ENCODE measurements at regions not wholly inside any gene's neighbourhood (a gene's known extent, or its start where the extent isn't known, plus 50 kb on each side); places are given as distances from the start of the nearest gene placed in this dataset.

- no peak for DNase-seq
These were observed 731.2 kb downstream of the TNS3 start for GRCh38 chr7:46850563-46851330.

DNA sequence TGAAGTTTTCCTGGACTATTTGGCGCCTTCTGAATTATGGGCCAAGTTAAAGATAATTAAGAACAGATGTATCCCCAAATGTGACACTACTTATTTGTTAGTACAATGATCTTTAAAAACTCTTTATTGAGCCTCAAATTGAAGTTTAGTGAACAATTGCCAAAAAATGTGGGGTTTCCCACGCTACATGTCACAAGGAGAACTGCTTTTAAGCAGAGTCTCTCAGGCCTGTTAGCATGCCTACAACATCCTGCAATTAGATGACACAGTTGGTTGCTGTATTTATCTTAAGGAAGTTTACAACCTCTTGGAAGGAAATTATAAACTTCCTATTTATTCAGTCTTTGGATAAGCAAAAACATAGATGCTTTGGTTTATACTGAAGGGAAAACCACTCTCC, 733.0 kb downstream of the TNS3 start:
- DNase-seq, result no peak

DNA sequence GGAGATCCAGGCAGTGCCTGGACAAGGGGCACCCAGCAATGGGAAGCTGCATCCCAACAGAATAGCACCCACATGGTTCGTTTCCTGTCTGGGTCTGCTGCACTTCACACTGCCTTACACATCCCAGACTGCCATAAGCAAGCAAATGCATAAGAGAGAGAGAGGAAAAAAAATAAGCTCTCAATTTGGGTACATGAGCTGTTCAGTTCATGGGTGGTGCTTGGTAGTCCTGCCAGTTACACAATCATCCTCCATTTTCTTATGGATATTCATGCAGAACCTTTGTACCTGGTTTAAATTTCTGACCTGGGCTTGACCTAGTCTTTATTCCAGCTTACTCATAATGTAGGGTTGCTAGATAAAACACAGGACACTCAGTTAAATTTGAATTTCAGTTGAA, 733.6 kb downstream of the TNS3 start:
- no peak for DNase-seq

GRCh38 chr7:46847126-46847525, 734.8 kb downstream of the TNS3 start:
- DNase-seq, result no peak

DNA sequence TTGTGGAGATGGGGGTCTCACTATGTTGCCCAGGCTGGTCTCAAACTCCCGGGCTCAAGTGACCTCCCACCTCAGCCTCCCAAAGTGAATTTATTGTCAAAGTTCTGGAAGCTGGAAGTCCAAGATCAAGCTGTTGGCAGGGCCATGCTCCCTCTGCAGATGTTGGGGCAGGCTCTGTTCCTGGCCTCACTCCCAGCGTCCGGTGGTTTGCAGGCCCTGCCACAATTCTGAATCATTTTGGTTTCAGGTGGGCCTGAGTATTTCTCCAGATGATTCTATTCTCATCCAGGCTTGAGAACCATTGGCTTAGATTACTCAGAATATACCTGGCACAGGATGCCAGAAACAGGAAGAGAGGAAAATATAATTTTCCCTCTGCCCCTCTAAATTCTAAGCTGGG, 737.4 kb downstream of the TNS3 start:
- DNase-seq, result no peak

- no peak for DNase-seq
These were observed 740.7 kb downstream of the TNS3 start for GRCh38 chr7:46841248-46841647.

GRCh38 chr7:46839651-46840050, 742.3 kb downstream of the TNS3 start:
- no peak for DNase-seq

- DNase-seq, result no peak
These were observed 743.4 kb downstream of the TNS3 start for GRCh38 chr7:46838463-46838862.

DNA sequence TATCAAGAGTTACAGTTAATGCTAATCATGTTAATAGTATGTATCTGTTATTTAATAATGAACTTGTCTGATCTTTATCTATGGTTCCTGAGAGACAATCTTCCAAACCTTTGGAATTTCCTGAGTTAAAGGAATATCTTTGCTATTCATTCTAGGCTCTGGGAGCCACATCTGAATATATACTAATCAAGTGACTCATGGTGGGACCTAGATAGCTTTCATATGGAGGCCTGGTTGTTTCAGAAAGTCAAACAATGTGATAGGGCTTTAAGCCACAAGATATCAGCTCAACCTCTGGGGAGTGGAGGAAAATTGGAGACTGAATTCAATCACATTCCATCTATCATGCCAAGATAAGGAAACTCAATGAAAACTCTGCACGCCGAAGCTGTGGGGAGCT, 746.4 kb downstream of the TNS3 start:
- no peak for DNase-seq

DNA sequence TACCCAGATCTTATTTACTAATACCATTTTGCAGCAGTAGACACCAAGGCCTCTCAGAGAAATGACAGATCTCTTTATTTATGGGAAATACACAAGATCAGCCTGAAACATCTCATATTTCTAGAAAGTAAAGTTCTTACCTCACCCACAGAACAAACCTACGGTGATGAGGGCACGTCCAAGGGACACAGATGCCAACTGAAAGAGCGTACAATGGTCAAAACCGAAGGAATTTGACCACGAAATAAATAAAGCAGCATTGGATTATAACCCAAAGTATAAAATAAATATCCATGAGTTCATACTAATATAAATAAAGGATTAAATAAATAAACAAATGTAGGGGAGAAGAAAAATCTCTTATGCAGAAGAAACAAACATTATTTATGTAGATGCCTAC, 747.0 kb downstream of the TNS3 start:
- no peak for DNase-seq

DNA sequence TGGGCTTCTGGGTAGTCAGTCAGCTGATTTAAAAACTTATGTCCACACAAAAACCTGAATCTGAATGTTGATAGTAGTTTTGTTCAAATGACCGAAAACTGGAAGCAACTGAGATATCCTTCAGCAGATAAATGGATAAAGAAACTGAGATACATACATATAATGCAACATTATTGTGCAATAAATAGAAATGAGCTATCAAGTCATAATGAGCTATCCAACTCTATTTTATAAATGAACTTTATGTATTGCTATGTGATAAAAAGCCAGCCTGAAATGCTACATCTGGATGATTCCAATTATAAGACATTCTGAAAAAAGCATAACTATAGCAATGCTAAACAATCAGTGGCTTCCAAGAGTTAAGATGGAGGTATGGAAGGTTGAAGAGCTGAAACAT, 748.7 kb downstream of the TNS3 start:
- no peak for DNase-seq

DNA sequence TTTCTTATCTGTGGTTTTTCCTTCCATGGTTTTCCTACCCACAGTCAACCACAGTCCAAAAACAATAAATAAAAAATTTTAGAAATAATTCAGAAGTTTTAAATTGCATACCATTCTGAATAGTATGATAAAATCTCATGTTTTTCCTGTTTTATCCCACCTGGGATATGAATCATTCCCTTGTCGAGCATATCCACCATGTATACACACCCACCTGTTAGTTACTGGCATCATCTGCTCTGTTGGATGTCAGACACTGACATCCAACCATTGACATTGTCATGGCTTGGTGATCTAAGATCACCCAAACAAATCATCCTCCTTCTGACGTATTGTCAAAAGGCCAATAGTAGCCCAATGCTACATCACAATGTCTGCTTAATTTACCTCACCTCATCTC, 749.8 kb downstream of the TNS3 start:
- no peak for DNase-seq

- no peak for DNase-seq
These were observed 762.1 kb downstream of the TNS3 start for GRCh38 chr7:46819819-46820218.

DNA sequence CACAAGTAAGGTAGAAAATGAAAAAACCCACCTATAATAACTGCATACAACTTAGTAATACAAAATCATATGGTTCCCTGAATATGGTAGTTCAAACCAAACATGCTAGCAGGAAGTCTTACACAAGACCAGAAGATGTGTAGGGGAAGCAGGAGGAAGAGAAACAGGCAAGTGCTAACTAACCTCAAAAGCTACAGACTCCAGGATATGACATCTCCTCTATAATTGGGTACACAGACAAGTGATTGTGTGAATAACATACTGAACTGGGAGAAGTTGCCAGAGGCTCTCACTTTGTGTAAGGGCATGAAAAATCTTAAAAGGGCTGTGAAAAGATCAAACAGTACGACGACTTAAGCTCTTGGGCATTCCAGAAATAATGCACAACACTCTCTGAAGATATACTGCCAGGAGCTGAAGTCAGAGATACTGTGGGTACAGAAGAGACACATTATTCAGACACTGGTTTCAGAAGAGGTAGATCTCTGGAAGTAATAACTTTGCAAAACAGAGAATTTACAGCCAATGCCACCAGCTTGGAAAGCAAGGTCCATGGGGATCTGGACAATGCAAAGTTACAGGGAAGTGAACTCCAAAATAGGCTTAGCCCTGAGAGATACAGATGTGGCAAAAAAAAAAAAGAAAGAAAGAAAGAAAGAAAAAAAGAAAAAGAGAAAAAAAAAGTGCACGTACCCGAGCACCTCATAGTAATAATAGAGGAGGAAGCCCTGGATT, 767.2 kb downstream of the TNS3 start:
- no peak for DNase-seq

GRCh38 chr7:46812101-46812675, 769.7 kb downstream of the TNS3 start:
- no peak for DNase-seq

DNA sequence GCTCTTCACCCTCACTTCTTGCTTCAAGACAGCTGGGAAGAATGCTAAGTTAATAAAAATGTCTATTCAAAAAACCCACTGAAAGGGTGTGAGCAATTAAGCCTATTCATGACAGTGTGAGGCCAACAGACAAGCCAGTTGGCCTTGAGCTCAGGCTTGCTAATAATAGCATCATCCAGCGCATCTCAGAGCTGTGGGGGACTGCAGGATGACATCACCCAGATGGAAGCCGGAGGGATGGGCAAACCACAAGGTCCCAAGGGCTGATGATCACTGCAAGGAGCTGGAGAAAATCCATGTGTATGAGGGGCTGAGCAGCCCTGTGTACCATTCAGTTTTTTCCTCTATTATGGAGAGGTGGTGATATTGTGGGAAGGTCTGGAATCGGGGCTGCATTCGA, 770.4 kb downstream of the TNS3 start:
- DNase-seq, result peak; percentile 79

DNA sequence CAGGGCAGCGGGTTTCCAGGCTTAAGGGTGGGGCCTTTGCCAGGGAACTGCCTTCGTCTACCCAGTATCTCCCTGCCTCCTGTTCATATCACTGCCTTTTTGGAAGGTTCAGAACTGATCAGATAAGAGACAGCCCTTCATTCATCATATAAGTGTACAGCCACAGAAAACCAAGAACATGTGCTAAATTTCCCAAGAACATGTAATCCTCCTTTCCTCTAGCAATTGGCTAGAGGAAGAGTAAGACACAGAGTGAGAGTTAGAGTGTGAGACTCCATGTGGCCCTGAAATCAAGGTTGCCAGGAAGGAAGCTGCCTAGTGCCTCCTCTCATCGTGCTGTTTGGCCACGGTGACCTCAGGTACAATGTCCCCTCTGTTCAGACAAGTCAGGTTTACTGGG, 770.9 kb downstream of the TNS3 start:
- DNase-seq, result no peak

- no peak for DNase-seq
These were observed 772.0 kb downstream of the TNS3 start for GRCh38 chr7:46809886-46810285.

DNA sequence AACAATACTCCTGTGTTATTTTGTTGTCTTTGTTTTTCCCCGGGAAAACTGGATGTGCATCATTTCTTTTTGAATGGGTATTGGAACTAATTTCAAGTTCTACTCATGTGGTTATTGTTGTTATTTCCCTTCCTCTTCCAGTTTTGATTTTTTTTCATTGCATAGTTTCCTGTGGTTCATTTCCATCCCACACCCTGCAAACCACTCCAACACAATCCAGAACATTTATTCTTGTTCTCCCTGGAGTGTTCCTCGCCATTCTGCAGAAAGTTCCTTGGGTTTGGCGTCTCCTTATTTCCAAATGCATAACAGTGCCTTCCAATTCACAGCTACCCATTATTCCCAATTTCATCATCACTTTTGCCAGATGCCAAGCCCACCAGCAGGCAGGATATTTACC, 775.1 kb downstream of the TNS3 start:
- no peak for DNase-seq

DNA sequence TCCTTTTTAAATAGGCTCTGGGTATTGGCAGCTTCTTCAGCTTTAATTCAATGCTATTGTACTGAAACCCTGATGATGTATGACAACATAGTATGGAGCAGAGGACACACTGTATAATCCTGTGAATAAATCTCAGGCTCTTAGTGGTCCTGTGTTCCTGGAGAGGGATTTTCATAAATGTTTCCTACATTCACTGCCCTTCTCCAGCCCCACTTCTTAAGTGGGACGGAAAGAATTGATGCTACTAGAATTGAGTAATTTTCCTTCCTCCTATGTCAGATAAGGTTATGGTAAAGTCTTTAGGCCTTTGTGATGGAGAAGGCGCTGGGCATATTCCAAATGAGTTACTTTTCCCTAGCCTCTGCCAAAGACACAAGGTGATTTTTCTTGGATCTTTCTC, 779.4 kb downstream of the TNS3 start:
- DNase-seq, result no peak

DNA sequence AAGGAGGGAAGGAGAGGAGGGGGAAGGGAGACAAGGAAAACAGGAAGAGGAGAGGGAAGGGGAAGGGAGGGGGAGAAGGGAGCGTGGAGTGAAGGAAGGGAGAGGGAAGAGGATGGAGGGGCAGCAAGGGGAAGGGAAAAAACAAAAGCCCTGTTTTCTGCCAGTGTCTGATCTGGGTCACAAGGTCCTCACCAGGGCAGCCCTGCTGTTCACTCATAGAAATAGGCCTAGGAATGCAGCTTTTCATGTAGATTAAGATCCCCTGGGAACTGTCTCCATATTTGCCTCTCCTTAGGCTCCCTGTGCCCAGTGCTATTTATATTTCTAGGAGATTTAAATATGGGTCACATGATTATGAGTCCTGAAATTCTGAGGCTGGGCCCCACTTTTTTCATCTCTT, 790.7 kb downstream of the TNS3 start:
- no peak for DNase-seq

DNA sequence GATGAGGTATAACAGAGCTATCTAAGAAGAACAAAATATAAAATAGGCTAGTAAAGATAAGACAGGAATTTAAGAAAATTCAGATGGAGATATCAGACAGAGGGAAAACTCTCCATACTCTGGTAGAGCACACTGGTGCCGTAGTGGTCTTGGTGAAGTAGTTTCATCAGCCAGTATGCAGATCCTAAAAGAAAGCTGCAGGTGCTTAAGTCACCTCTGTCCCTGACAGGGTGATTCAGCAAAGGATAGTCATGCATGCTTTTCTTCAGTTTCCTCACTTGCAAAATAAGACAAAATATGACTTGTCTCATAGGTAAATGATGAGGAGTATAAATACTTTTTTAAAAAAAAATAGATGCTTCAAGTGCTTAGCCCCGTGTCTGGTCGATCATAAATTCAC, 794.9 kb downstream of the TNS3 start:
- no peak for DNase-seq

- peak; percentile 58 for DNase-seq
These were observed 795.5 kb downstream of the TNS3 start for GRCh38 chr7:46786221-46786954.

- DNase-seq, result peak; percentile 57
These were observed 797.2 kb downstream of the TNS3 start for GRCh38 chr7:46784732-46785131.

Measured in kidney glomerular epithelial cell (primary cell).